Kidney (tissue), 13 donors: ENCODE measurements at regions not wholly inside any gene's neighbourhood (a gene's known extent, or its start where the extent isn't known, plus 50 kb on each side); places are given as distances from the start of the nearest gene placed in this dataset.

Experiments
- DNase-seq, 5 donors: peaks; one replicate each; pipeline ENCODE4 v3.0.0-alpha.2; 2013 to 2020
- FAIRE-seq: peaks from 2 replicates; lab custom pipeline; 2012; peaks lifted over from hg19 to GRCh38; lab: Jason Lieb, UNC
- H3K27ac ChIP-seq, 2 donors: one replicate each; pipeline ENCODE4 v1.7.0; 2013; ENCODE audit warnings: low read depth in 2 of 2, low read length in 2 of 2, inconsistent platforms in 1 of 2
- H3K27me3 ChIP-seq: one replicate; pipeline ENCODE4 v1.7.1; 2013; ENCODE audit warnings: low read length, inconsistent platforms; ENCODE audit not compliant: control insufficient read depth, insufficient read depth
- H3K36me3 ChIP-seq, 3 donors: one replicate each; pipeline versions ENCODE4 v1.7.0 to v1.7.1; 2013; ENCODE audit warnings: low read length in 3 of 3, control low read depth in 1 of 3, inconsistent platforms in 1 of 3; ENCODE audit not compliant: insufficient read depth in 3 of 3, control insufficient read depth in 2 of 3
- H3K4me1 ChIP-seq, 3 donors: one replicate each; pipeline versions ENCODE4 v1.7.0 to v1.7.1; 2013; ENCODE audit warnings: low read length in 3 of 3, inconsistent platforms in 1 of 3, low read depth in 1 of 3; ENCODE audit not compliant: control insufficient read depth in 2 of 3, insufficient read depth in 2 of 3
- H3K4me3 ChIP-seq, 3 donors: one replicate each; pipeline versions ENCODE4 v1.7.0 to v1.8.1; 2013; ENCODE audit warnings: low read length in 3 of 3, control low read depth in 1 of 3, inconsistent platforms in 1 of 3
- H3K9ac ChIP-seq, 3 donors: one replicate each; pipeline versions ENCODE4 v1.7.0 to v1.7.1; 2013; ENCODE audit warnings: low read length in 3 of 3, control low read depth in 1 of 3, inconsistent platforms in 1 of 3
- H3K9me3 ChIP-seq, 3 donors: one replicate each; pipeline versions ENCODE4 v1.7.0 to v1.7.1; 2013; ENCODE audit warnings: low read length in 3 of 3, control low read depth in 1 of 3, inconsistent platforms in 1 of 3; ENCODE audit not compliant: control insufficient read depth in 2 of 3, insufficient read depth in 1 of 3
- intact Hi-C: fragments of 100-400 bp; cut with DNase I; formaldehyde crosslinking; loops from one replicate; pipeline ENCODE4 v1.11.1; 2022
- TF ChIP-seq, protein P1 (sequence below): IDR thresholded peaks from 3 replicates; pipeline ENCODE4 v1.5.1; 2012; ENCODE audit warnings: mild to moderate bottlenecking, moderate library complexity, borderline replicate concordance; ENCODE audit not compliant: insufficient read depth; ENCODE audit errors: extremely low read depth
- donor health status: control.
- donor health status: control.
- donor health status: control.
- donor health status: control.
- donor health status: control.
- donor health status: DM: yes; HTN: yes; CAD: no.
- donor health status: Normal renal cell carcinoma (clear cell type).

GRCh38 chr14:88941414-88941813, 117.0 kb downstream of the TTC8 start:
- FAIRE-seq = no peak
- TF ChIP-seq, protein P1, sequence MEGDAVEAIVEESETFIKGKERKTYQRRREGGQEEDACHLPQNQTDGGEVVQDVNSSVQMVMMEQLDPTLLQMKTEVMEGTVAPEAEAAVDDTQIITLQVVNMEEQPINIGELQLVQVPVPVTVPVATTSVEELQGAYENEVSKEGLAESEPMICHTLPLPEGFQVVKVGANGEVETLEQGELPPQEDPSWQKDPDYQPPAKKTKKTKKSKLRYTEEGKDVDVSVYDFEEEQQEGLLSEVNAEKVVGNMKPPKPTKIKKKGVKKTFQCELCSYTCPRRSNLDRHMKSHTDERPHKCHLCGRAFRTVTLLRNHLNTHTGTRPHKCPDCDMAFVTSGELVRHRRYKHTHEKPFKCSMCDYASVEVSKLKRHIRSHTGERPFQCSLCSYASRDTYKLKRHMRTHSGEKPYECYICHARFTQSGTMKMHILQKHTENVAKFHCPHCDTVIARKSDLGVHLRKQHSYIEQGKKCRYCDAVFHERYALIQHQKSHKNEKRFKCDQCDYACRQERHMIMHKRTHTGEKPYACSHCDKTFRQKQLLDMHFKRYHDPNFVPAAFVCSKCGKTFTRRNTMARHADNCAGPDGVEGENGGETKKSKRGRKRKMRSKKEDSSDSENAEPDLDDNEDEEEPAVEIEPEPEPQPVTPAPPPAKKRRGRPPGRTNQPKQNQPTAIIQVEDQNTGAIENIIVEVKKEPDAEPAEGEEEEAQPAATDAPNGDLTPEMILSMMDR = no peak

GRCh38 chr14:88947646-88948598, 123.5 kb downstream of the TTC8 start:
- Histone ChIP-seq H3K9me3 (peaks cover 0 to 8% (median 2%) of the 10 kb centered on the region in 3 donors), H3K9ac (no peak overlapping the region), H3K36me3 (no peaks in the 10 kb centered on the region), H3K27me3 (no peaks in the 10 kb centered on the region), H3K4me3 (no peak overlapping the region), H3K27ac (no peak overlapping the region), H3K4me1 (no peaks in the 10 kb centered on the region)
- intact Hi-C loops = no loop called here
- TF ChIP-seq, protein P1 = no peak
- FAIRE-seq (no peak), DNase-seq (no peak)

More at GRCh38 chr14:88941414-88941813, 117.0 kb downstream of the TTC8 start:
- H3K4me1 ChIP-seq = no peaks in the 10 kb centered on the region
- DNase-seq = no peak
- H3K27me3 ChIP-seq = no peaks in the 10 kb centered on the region
- H3K9ac ChIP-seq = no peak overlapping the region
- intact Hi-C loops = no loop called here
- no peak overlapping the region for H3K27ac ChIP-seq
- H3K4me3 ChIP-seq = no peak overlapping the region
- H3K9me3 ChIP-seq = no peaks in the 10 kb centered on the region
- no peaks in the 10 kb centered on the region for H3K36me3 ChIP-seq

GRCh38 chr14:88950069-88950468, 125.6 kb downstream of the TTC8 start:
- Histone ChIP-seq H3K27ac (no peak overlapping the region), H3K9me3 (peaks cover 0 to 8% (median 2%) of the 10 kb centered on the region in 3 donors), H3K9ac (no peak overlapping the region), H3K4me3 (no peak overlapping the region), H3K27me3 (no peaks in the 10 kb centered on the region), H3K4me1 (no peaks in the 10 kb centered on the region), H3K36me3 (no peaks in the 10 kb centered on the region)
- intact Hi-C loops = no loop called here
- DNase-seq (no peak), FAIRE-seq (no peak)
- TF ChIP-seq, protein P1 = no peak
